ENCODE measurements at regions not wholly inside any gene's neighbourhood (a gene's known extent, or its start where the extent isn't known, plus 50 kb on each side); places are given as distances from the start of the nearest gene placed in this dataset.

DNA sequence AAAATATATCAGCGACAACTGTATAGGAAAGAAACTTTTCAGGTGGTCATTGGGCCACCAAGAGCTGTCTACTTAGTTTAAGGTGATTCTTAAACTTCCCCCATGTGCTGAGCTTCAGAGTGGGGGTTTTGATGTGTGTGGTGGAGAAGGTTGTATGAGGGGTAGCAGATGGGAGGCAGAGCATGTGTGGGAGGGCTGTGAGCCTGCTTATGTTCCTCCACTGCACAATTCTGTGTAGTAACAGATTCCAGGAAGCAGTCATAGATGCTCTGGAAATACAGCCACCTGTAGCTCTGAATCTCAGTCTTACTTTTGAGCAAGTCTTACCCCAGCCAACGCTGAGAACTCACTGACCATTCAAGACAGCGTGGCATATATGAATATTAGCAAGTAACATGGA lies 95.3 kb upstream of the SPATA13 start:
- TF ChIP-seq, protein P1, sequence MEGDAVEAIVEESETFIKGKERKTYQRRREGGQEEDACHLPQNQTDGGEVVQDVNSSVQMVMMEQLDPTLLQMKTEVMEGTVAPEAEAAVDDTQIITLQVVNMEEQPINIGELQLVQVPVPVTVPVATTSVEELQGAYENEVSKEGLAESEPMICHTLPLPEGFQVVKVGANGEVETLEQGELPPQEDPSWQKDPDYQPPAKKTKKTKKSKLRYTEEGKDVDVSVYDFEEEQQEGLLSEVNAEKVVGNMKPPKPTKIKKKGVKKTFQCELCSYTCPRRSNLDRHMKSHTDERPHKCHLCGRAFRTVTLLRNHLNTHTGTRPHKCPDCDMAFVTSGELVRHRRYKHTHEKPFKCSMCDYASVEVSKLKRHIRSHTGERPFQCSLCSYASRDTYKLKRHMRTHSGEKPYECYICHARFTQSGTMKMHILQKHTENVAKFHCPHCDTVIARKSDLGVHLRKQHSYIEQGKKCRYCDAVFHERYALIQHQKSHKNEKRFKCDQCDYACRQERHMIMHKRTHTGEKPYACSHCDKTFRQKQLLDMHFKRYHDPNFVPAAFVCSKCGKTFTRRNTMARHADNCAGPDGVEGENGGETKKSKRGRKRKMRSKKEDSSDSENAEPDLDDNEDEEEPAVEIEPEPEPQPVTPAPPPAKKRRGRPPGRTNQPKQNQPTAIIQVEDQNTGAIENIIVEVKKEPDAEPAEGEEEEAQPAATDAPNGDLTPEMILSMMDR (IDR thresholded peaks at IDR 0.05) = no peak
- TF ChIP-seq POLR2A (IDR thresholded peaks at IDR 0.05) = no peak
